Ovary (tissue), 7 donors: ENCODE measurements at regions not wholly inside any gene's neighbourhood (a gene's known extent, or its start where the extent isn't known, plus 50 kb on each side); places are given as distances from the start of the nearest gene placed in this dataset.

ENCODE experiments used
- DNase-seq, 5 donors: peaks; one replicate each; pipeline ENCODE4 v3.0.0-alpha.2; 2019 to 2020
- H3K27ac ChIP-seq, 2 donors: fragments of 200-600 bp; one replicate each; pipeline versions ENCODE4 v1.5.1 to v1.8.0; 2019 to 2022
- H3K27me3 ChIP-seq: fragments of 200-600 bp; one replicate; pipeline ENCODE4 v1.8.0; 2022
- H3K36me3 ChIP-seq: fragments of 200-600 bp; sonication (generic); one replicate; pipeline ENCODE4 v1.5.1; 2019
- H3K4me1 ChIP-seq: one replicate; pipeline ENCODE4 v1.8.1; 2013; ENCODE audit warnings: mild to moderate bottlenecking, moderate library complexity; ENCODE audit not compliant: insufficient read depth
- H3K4me3 ChIP-seq: fragments of 200-600 bp; sonication (generic); one replicate; pipeline ENCODE4 v1.5.1; 2017
- H3K9me3 ChIP-seq, 2 donors: fragments of 200-600 bp in 1 of 2; sonication (generic) in 1 of 2; one replicate each; pipeline versions ENCODE4 v1.5.1 to v1.8.1; 2013 to 2019; ENCODE audit warnings: mild to moderate bottlenecking in 1 of 2, moderate library complexity in 1 of 2
- CTCF ChIP-seq, 3 donors: fragments of 450-650 bp in 2 of 3; fragments of 200-600 bp in 1 of 3; IDR thresholded peaks; one replicate each; pipeline versions ENCODE4 v1.5.1 to v1.8.0; 2016 to 2022; ENCODE audit warnings: antibody characterized with exemption in 3 of 3, mild to moderate bottlenecking in 1 of 3
- EP300 ChIP-seq: sonication (generic); formaldehyde crosslinking; IDR thresholded peaks from one replicate; pipeline ENCODE4 v1.6.1; 2017; ENCODE audit warnings: antibody characterized with exemption
- POLR2A ChIP-seq: fragments of 450-650 bp; IDR thresholded peaks from one replicate; pipeline ENCODE4 v1.6.1; 2017; ENCODE audit warnings: antibody characterized with exemption, mild to moderate bottlenecking, moderate library complexity
- WGBS, 3 donors: extraction: QIAGEN DNeasy Blood & Tissue Kit in 1 of 3; methylation state at CpG; one replicate each; pipeline versions ENCODE4 v1.1.5 to v1.1.7; 2013 to 2017; 5-methylcytosine and 5-hydroxymethylcytosine counted together
- intact Hi-C, 4 donors: fragments of 100-400 bp; cut with DNase I; formaldehyde crosslinking; loops; one replicate each; pipeline versions ENCODE4 v1.11.0 to v1.15.1; 2022 to 2023
- donor health status: DM: no; HTN: no; CAD: no; lungs with moderate emphysema.
- donor health status: DM: no; HTN: no; CAD: no.
- donor health status: Bipolar disorder and iron deficiency.
- donor health status: DM: no; HTN: no; CAD: no.
- donor health status: DM: yes; HTN: yes; CAD: no.

- no peak for DNase-seq
- no peaks in the 10 kb centered on the region for H3K36me3 ChIP-seq
- no peaks in the 10 kb centered on the region for H3K27me3 ChIP-seq
- no peak overlapping the region for H3K27ac ChIP-seq
- H3K4me1 ChIP-seq, result no peaks in the 10 kb centered on the region
- no peaks in the 10 kb centered on the region for H3K9me3 ChIP-seq
- no peak overlapping the region for H3K4me3 ChIP-seq
- intact Hi-C loops, result no loop called here
- TF ChIP-seq CTCF (IDR thresholded peaks at IDR 0.05), result no peak
- no peak for TF ChIP-seq POLR2A
- no peak for TF ChIP-seq EP300
Observed at GRCh38 chr3:16794257-16794656, 90.5 kb upstream of the PLCL2 start.

- 68 to 69% (median 69%) methylated on average over 2 of the region's 2 CpGs for WGBS, 3 donors
- no peaks in the 10 kb centered on the region for H3K9me3 ChIP-seq
- H3K27me3 ChIP-seq, result no peaks in the 10 kb centered on the region
- H3K36me3 ChIP-seq, result no peaks in the 10 kb centered on the region
- H3K4me1 ChIP-seq, result no peaks in the 10 kb centered on the region
- TF ChIP-seq POLR2A (no peak), EP300 (no peak), CTCF (IDR thresholded peaks at IDR 0.05) (no peak)
- H3K4me3 ChIP-seq, result no peak overlapping the region
- H3K27ac ChIP-seq, result no peak overlapping the region
- intact Hi-C loops, result no loop called here
- no peak for DNase-seq
Observed at GRCh38 chr3:16795581-16795980, 89.2 kb upstream of the PLCL2 start.

GRCh38 chr3:16797831-16798230, 86.9 kb upstream of the PLCL2 start:
- no peak overlapping the region for H3K4me3 ChIP-seq
- TF ChIP-seq CTCF (IDR thresholded peaks at IDR 0.05) (no peak), POLR2A (no peak), EP300 (no peak)
- no peak for DNase-seq
- H3K27me3 ChIP-seq, result no peaks in the 10 kb centered on the region
- intact Hi-C loops, result no loop called here
- H3K4me1 ChIP-seq, result no peaks in the 10 kb centered on the region
- no peaks in the 10 kb centered on the region for H3K9me3 ChIP-seq
- no peak overlapping the region for H3K27ac ChIP-seq
- WGBS, 3 donors, result 88 to 90% (median 89%) methylated on average over 1 of the region's 1 CpG
- no peaks in the 10 kb centered on the region for H3K36me3 ChIP-seq

GRCh38 chr3:16798738-16799137, 86.0 kb upstream of the PLCL2 start:
- Histone ChIP-seq H3K4me3 (no peak overlapping the region), H3K9me3 (no peaks in the 10 kb centered on the region), H3K27me3 (no peaks in the 10 kb centered on the region), H3K27ac (no peak overlapping the region), H3K4me1 (no peaks in the 10 kb centered on the region), H3K36me3 (no peaks in the 10 kb centered on the region)
- TF ChIP-seq CTCF (IDR thresholded peaks at IDR 0.05) (no peak), EP300 (no peak), POLR2A (no peak)
- no peak for DNase-seq
- intact Hi-C loops, result no loop called here
- 89 to 93% (median 90%) methylated on average over 4 of the region's 4 CpGs for WGBS, 3 donors

GRCh38 chr3:16800361-16800760, 84.4 kb upstream of the PLCL2 start:
- Histone ChIP-seq H3K4me3 (no peak overlapping the region), H3K27me3 (no peaks in the 10 kb centered on the region), H3K9me3 (no peaks in the 10 kb centered on the region), H3K4me1 (no peaks in the 10 kb centered on the region), H3K27ac (no peak overlapping the region), H3K36me3 (no peaks in the 10 kb centered on the region)
- TF ChIP-seq EP300 (no peak), CTCF (IDR thresholded peaks at IDR 0.05) (no peak), POLR2A (no peak)
- 57 to 72% (median 71%) methylated on average over 3 of the region's 3 CpGs for WGBS, 3 donors
- intact Hi-C loops, result no loop called here
- DNase-seq, result no peak
